Hepatocyte (in vitro differentiated cells): ENCODE measurements at regions not wholly inside any gene's neighbourhood (a gene's known extent, or its start where the extent isn't known, plus 50 kb on each side); places are given as distances from the start of the nearest gene placed in this dataset.

Experiments
- EZH2 ChIP-seq: fragments of 200-600 bp; sonication (generic); IDR thresholded peaks from 2 replicates; pipeline ENCODE4 v1.6.1; 2016; ENCODE audit warnings: antibody characterized with exemption, mild to moderate bottlenecking, borderline replicate concordance
- TF ChIP-seq, protein P1 (sequence below): fragments of 200-600 bp; sonication (generic); IDR thresholded peaks from 2 replicates; pipeline ENCODE4 v1.5.1; 2016; ENCODE audit warnings: antibody characterized with exemption, mild to moderate bottlenecking; ENCODE audit not compliant: poor library complexity

DNA sequence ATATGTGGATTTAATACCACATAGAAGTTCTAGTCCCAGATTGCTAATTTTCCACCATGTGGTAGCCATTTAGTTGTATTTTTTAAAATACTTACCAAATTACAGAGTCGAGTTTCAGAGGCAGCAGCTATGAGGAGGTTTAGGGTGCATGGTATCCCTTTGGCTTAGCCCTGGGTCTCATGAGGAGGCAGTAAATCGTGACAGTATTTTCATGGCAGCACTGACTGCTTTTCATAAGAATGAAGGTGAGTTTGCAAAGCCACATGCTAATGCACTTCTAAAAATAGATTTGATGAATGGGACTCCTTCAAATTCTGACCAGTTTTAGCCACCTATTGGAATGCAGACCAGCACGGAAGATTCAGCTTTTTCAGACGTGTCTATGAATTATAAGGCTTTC, 114.0 kb upstream of the FRG1 start:
- TF ChIP-seq, protein P1, sequence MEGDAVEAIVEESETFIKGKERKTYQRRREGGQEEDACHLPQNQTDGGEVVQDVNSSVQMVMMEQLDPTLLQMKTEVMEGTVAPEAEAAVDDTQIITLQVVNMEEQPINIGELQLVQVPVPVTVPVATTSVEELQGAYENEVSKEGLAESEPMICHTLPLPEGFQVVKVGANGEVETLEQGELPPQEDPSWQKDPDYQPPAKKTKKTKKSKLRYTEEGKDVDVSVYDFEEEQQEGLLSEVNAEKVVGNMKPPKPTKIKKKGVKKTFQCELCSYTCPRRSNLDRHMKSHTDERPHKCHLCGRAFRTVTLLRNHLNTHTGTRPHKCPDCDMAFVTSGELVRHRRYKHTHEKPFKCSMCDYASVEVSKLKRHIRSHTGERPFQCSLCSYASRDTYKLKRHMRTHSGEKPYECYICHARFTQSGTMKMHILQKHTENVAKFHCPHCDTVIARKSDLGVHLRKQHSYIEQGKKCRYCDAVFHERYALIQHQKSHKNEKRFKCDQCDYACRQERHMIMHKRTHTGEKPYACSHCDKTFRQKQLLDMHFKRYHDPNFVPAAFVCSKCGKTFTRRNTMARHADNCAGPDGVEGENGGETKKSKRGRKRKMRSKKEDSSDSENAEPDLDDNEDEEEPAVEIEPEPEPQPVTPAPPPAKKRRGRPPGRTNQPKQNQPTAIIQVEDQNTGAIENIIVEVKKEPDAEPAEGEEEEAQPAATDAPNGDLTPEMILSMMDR = no peak
- TF ChIP-seq EZH2 = no peak
